Loucy (cell line): ENCODE measurements at regions not wholly inside any gene's neighbourhood (a gene's known extent, or its start where the extent isn't known, plus 50 kb on each side); places are given as distances from the start of the nearest gene placed in this dataset.

Source experiments
- EZH2phosphoT487 ChIP-seq: fragments of 200-600 bp; IDR thresholded peaks from 2 replicates; pipeline ENCODE4 v1.6.1; 2018; ENCODE audit warnings: antibody characterized with exemption, mild to moderate bottlenecking, moderate library complexity, borderline replicate concordance
- TF ChIP-seq, protein P1 (sequence below): fragments of 200-600 bp; sonication (generic); conservative IDR thresholded peaks from 2 replicates; pipeline ENCODE4 v1.5.1; 2014; ENCODE audit warnings: mild to moderate bottlenecking, antibody characterized with exemption, low read length

DNA sequence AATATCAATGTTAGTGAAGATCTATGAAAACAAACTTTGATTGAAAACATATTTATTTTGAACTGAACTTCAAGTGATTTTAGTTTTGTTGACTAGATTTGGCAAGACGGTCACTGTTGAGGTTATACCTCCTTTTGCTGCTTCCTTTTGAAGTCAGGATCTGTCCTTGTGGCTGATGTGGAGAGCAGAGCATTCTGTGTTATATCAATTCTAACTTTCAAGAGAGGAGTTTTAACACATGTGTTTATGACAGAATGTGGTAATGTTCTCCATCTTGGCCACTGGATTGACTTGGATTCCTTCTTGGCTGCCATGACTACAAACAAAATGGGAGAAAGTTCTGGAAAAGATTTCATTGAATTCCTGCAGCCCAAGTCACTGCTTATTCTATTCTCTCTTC, 104.0 kb upstream of the ACTBL2 start:
- TF ChIP-seq, protein P1, sequence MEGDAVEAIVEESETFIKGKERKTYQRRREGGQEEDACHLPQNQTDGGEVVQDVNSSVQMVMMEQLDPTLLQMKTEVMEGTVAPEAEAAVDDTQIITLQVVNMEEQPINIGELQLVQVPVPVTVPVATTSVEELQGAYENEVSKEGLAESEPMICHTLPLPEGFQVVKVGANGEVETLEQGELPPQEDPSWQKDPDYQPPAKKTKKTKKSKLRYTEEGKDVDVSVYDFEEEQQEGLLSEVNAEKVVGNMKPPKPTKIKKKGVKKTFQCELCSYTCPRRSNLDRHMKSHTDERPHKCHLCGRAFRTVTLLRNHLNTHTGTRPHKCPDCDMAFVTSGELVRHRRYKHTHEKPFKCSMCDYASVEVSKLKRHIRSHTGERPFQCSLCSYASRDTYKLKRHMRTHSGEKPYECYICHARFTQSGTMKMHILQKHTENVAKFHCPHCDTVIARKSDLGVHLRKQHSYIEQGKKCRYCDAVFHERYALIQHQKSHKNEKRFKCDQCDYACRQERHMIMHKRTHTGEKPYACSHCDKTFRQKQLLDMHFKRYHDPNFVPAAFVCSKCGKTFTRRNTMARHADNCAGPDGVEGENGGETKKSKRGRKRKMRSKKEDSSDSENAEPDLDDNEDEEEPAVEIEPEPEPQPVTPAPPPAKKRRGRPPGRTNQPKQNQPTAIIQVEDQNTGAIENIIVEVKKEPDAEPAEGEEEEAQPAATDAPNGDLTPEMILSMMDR = no peak
- TF ChIP-seq EZH2phosphoT487 = no peak
